IMR-90 (cell line): ENCODE measurements at regions not wholly inside any gene's neighbourhood (a gene's known extent, or its start where the extent isn't known, plus 50 kb on each side); places are given as distances from the start of the nearest gene placed in this dataset.

Experiments
- ATAC-seq: fragments of 200-7000 bp; cut with Tn5 transposase; 2 replicates; pipeline ENCODE4 v1.9.1; 2020; ENCODE audit warnings: low read depth, mild to moderate bottlenecking, moderate library complexity
- BruUV-seq: library from RNA; stranded (reverse); fragments of 400-500 nt; replicated peaks from 2 replicates; lab custom pipeline; 2021; lab: Mats Ljungman, UMichigan
- CTCF ChIA-PET: fragments of 300-600 bp; formaldehyde crosslinking; extraction: SDS; loops from one replicate; lab custom pipeline; 2021; ENCODE audit warnings: antibody characterized with exemption; lab: Yijun Ruan, JAX
- POLR2A ChIA-PET: fragments of 300-600 bp; sonication (Branson Sonifier 250); formaldehyde crosslinking; loops from one replicate; lab custom pipeline; 2022; ENCODE audit warnings: antibody characterized with exemption; ENCODE audit not compliant: unreplicated experiment; lab: Charles Lee
- DNase-seq: peaks from one replicate; pipeline ENCODE4 v3.0.0; 2013
- H2AFZ ChIP-seq: replicated peaks from 2 replicates; pipeline ENCODE3; 2013; ENCODE audit warnings: low read length, mild to moderate bottlenecking; ENCODE audit not compliant: poor library complexity
- H2AK5ac ChIP-seq: 2 replicates; pipeline ENCODE4 v1.6.1; 2013; ENCODE audit warnings: low read depth, low read length, inconsistent platforms
- H2AK9ac ChIP-seq: replicated peaks from 2 replicates; pipeline ENCODE3; 2013; ENCODE audit warnings: mild to moderate bottlenecking, low read depth, low read length, moderate library complexity; ENCODE audit not compliant: poor library complexity
- H2BK120ac ChIP-seq: 2 replicates; pipeline ENCODE4 v1.6.1; 2013; ENCODE audit warnings: low read depth, low read length, inconsistent platforms
- H2BK15ac ChIP-seq: 3 replicates; pipeline ENCODE4 v1.6.1; 2013; ENCODE audit warnings: low read depth, low read length, inconsistent platforms
- H2BK20ac ChIP-seq: 2 replicates; pipeline ENCODE4 v1.6.1; 2013; ENCODE audit warnings: low read depth, mild to moderate bottlenecking, inconsistent platforms, low read length, moderate library complexity
- H2BK5ac ChIP-seq: 2 replicates; pipeline ENCODE4 v1.6.1; 2013; ENCODE audit warnings: mild to moderate bottlenecking, low read depth, low read length, inconsistent platforms; ENCODE audit not compliant: poor library complexity, severe bottlenecking
- H3K14ac ChIP-seq: replicated peaks from 2 replicates; pipeline ENCODE4 v1.6.1; 2013; ENCODE audit warnings: low read depth, low read length, inconsistent platforms
- H3K18ac ChIP-seq: 2 replicates; pipeline ENCODE4 v1.6.1; 2013; ENCODE audit warnings: low read depth, low read length, control low read depth
- H3K23ac ChIP-seq: 2 replicates; pipeline ENCODE4 v1.6.1; 2013; ENCODE audit warnings: low read depth, low read length, inconsistent platforms
- H3K27ac ChIP-seq: 2 replicates; pipeline ENCODE4 v1.5.1; 2013; ENCODE audit warnings: mild to moderate bottlenecking, control low read depth, low read length; ENCODE audit not compliant: insufficient read depth
- H3K27me3 ChIP-seq: 2 replicates; pipeline ENCODE4 v1.6.1; 2013; ENCODE audit warnings: low read length; ENCODE audit not compliant: control insufficient read depth, insufficient read depth
- H3K36me3 ChIP-seq: 2 replicates; pipeline ENCODE4 v1.6.1; 2013; ENCODE audit warnings: low read length, mixed read lengths; ENCODE audit not compliant: control insufficient read depth, insufficient read depth
- H3K4ac ChIP-seq: 2 replicates; pipeline ENCODE4 v1.6.1; 2013; ENCODE audit warnings: low read depth, low read length, inconsistent platforms
- H3K4me1 ChIP-seq: 2 replicates; pipeline ENCODE4 v1.6.1; 2013; ENCODE audit warnings: low read length, mixed read lengths; ENCODE audit not compliant: control insufficient read depth, insufficient read depth
- H3K4me2 ChIP-seq: 2 replicates; pipeline ENCODE4 v1.6.1; 2013; ENCODE audit warnings: low read depth, mild to moderate bottlenecking, control low read depth, low read length, moderate library complexity
- H3K4me3 ChIP-seq: 2 replicates; pipeline ENCODE4 v1.5.1; 2013; ENCODE audit warnings: low read depth, mild to moderate bottlenecking, control low read depth, low read length, moderate library complexity; ENCODE audit not compliant: insufficient read depth
- H3K56ac ChIP-seq: 2 replicates; pipeline ENCODE4 v1.6.1; 2013; ENCODE audit warnings: low read length, inconsistent platforms; ENCODE audit not compliant: insufficient read depth; ENCODE audit errors: extremely low read depth
- H3K79me1 ChIP-seq, 2 experiments: 2 replicates each; pipeline ENCODE4 v1.6.1; 2013; ENCODE audit warnings: low read length in 2 of 2, inconsistent platforms in 1 of 2, low read depth in 1 of 2
- H3K9ac ChIP-seq: 2 replicates; pipeline ENCODE4 v1.6.1; 2013; ENCODE audit warnings: low read depth, low read length, control low read depth
- H3K9me1 ChIP-seq: 2 replicates; pipeline ENCODE4 v1.6.1; 2013; ENCODE audit warnings: low read length, inconsistent platforms; ENCODE audit not compliant: insufficient read depth
- H3K9me3 ChIP-seq: 2 replicates; pipeline ENCODE4 v1.6.1; 2013; ENCODE audit warnings: low read length; ENCODE audit not compliant: control insufficient read depth, insufficient read depth
- H4K20me1 ChIP-seq: 2 replicates; pipeline ENCODE4 v1.6.1; 2013; ENCODE audit warnings: low read length, inconsistent platforms; ENCODE audit not compliant: insufficient read depth
- H4K5ac ChIP-seq: 2 replicates; pipeline ENCODE4 v1.6.1; 2013; ENCODE audit warnings: mild to moderate bottlenecking, low read depth, low read length, control low read depth
- H4K8ac ChIP-seq, 2 experiments: 2 replicates each; pipeline ENCODE4 v1.6.1; 2013; ENCODE audit warnings: low read depth in 2 of 2, low read length in 2 of 2, control low read depth in 1 of 2, inconsistent platforms in 1 of 2
- H4K91ac ChIP-seq: 2 replicates; pipeline ENCODE4 v1.6.1; 2013; ENCODE audit warnings: low read depth, low read length, inconsistent platforms; ENCODE audit not compliant: insufficient read depth
- BHLHE40 ChIP-seq: fragments of 150-350 bp; IDR thresholded peaks from 2 replicates; pipeline ENCODE4 v1.6.1; 2016; ENCODE audit warnings: mild to moderate bottlenecking, low read depth, low read length
- CEBPB ChIP-seq: IDR thresholded peaks from 2 replicates; pipeline ENCODE4 v1.6.1; 2012; ENCODE audit warnings: low read depth, low read length, improper control_type of control experiment
- CHD1 ChIP-seq: IDR thresholded peaks from 2 replicates; pipeline ENCODE4 v1.6.1; 2012; ENCODE audit warnings: low read depth, low read length, improper control_type of control experiment
- CTCF ChIP-seq: conservative IDR thresholded peaks from 2 replicates; pipeline ENCODE4 v1.5.1; 2012; ENCODE audit warnings: mild to moderate bottlenecking, low read depth, low read length, improper control_type of control experiment
- ELK1 ChIP-seq: fragments of 150-350 bp; IDR thresholded peaks from 2 replicates; pipeline ENCODE4 v1.6.1; 2016; ENCODE audit warnings: low read depth, mild to moderate bottlenecking, low read length, moderate library complexity, borderline replicate concordance
- FOS ChIP-seq: fragments of 150-350 bp; IDR thresholded peaks from 2 replicates; pipeline ENCODE4 v1.6.1; 2016; ENCODE audit warnings: low read depth, low read length
- MAFK ChIP-seq: IDR thresholded peaks from 2 replicates; pipeline ENCODE4 v1.6.1; 2012; ENCODE audit warnings: low read depth, low read length, improper control_type of control experiment
- MAZ ChIP-seq: IDR thresholded peaks from 2 replicates; pipeline ENCODE4 v1.6.1; 2012; ENCODE audit warnings: low read depth, mild to moderate bottlenecking, low read length, improper control_type of control experiment, moderate library complexity, borderline replicate concordance
- MXI1 ChIP-seq: IDR thresholded peaks from 2 replicates; pipeline ENCODE4 v1.6.1; 2012; ENCODE audit warnings: low read depth, mild to moderate bottlenecking, low read length, moderate library complexity, borderline replicate concordance
- NFE2L2 ChIP-seq: fragments of 150-350 bp; IDR thresholded peaks from 2 replicates; pipeline ENCODE4 v1.6.1; 2016; ENCODE audit warnings: low read depth, mild to moderate bottlenecking, low read length
- POLR2A ChIP-seq: IDR thresholded peaks from 2 replicates; pipeline ENCODE4 v1.6.1; 2012; ENCODE audit warnings: mild to moderate bottlenecking, low read depth, low read length
- RAD21 ChIP-seq: IDR thresholded peaks from 2 replicates; pipeline ENCODE4 v1.6.1; 2012; ENCODE audit warnings: low read length, improper control_type of control experiment
- RCOR1 ChIP-seq: IDR thresholded peaks from 2 replicates; pipeline ENCODE4 v1.6.1; 2012; ENCODE audit warnings: mild to moderate bottlenecking, low read length, improper control_type of control experiment; ENCODE audit not compliant: insufficient replicate concordance
- RFX5 ChIP-seq: IDR thresholded peaks from 2 replicates; pipeline ENCODE4 v1.8.0; 2012; ENCODE audit warnings: low read depth, mild to moderate bottlenecking, low read length, moderate library complexity
- SMC3 ChIP-seq: fragments of 150-350 bp; IDR thresholded peaks from 2 replicates; pipeline ENCODE4 v1.6.1; 2016; ENCODE audit warnings: low read depth, mild to moderate bottlenecking, antibody characterized with exemption, low read length, moderate library complexity
- USF2 ChIP-seq: fragments of 150-350 bp; IDR thresholded peaks from 2 replicates; pipeline ENCODE4 v1.6.1; 2017; ENCODE audit warnings: mild to moderate bottlenecking, antibody characterized with exemption, low read length, low read depth
- WGBS, 2 experiments: methylation state at CpG; one replicate each; pipeline versions ENCODE4 v1.1.5 to v1.1.7; 2013; ENCODE audit warnings: missing lambda C conversion rate in 2 of 2; ENCODE audit not compliant: insufficient read length in 1 of 2; ENCODE audit errors: extremely low coverage in 2 of 2; 5-methylcytosine and 5-hydroxymethylcytosine counted together
- dilution Hi-C: fragments of 300-500 bp; cut with HindIII; formaldehyde crosslinking; loops from one replicate; pipeline ENCODE4 v1.14.3; 2018; ENCODE audit warnings: low sequenced_read_pairs; ENCODE audit not compliant: unreplicated experiment
- in situ Hi-C: fragments of 300-500 bp; cut with MboI; formaldehyde crosslinking; loops from 3 replicates; pipeline ENCODE4 v1.14.3; 2019; ENCODE audit warnings: low sequenced_read_pairs, inconsistent platforms, mixed read lengths
- intact Hi-C: fragments of 100-400 bp; cut with micrococcal nuclease; formaldehyde crosslinking; loops from 2 replicates; pipeline ENCODE4 v1.10.0; 2022

- H2BK15ac ChIP-seq: no peak overlapping the region
- no peak overlapping the region for H2AK9ac ChIP-seq
- TF ChIP-seq CEBPB: no peak
- no peak for TF ChIP-seq SMC3
- no peak for TF ChIP-seq CTCF
- TF ChIP-seq RAD21: no peak
- TF ChIP-seq USF2: no peak
- TF ChIP-seq NFE2L2: no peak
- no peak for TF ChIP-seq MXI1
- no peak for TF ChIP-seq RCOR1
- no peak for TF ChIP-seq MAFK
- TF ChIP-seq FOS: no peak
- no peak for TF ChIP-seq POLR2A
- TF ChIP-seq RFX5: no peak
- no peak for TF ChIP-seq ELK1
- no peak for TF ChIP-seq MAZ
- TF ChIP-seq CHD1: no peak
- TF ChIP-seq BHLHE40: no peak
- ChIA-PET POLR2A (no interaction called here), CTCF (no interaction called here)
- no peak overlapping the region for H4K5ac ChIP-seq
- H2BK20ac ChIP-seq: no peak overlapping the region
- in situ Hi-C loops: no loop called here
- no peak overlapping the region for H3K9ac ChIP-seq
- H4K20me1 ChIP-seq: no peaks in the 10 kb centered on the region
- H3K36me3 ChIP-seq: no peaks in the 10 kb centered on the region
- H3K9me3 ChIP-seq: no peaks in the 10 kb centered on the region; the same call in 1 of the 2 replicates
- H2BK120ac ChIP-seq: no peak overlapping the region
- H3K27me3 ChIP-seq: no peaks in the 10 kb centered on the region
- no peak overlapping the region for H4K91ac ChIP-seq
- H3K4me1 ChIP-seq: 0 out of 2 replicates have a peak, but pooled peaks cover 1% of the 10 kb centered on the region
- no peaks in the 10 kb centered on the region for H3K79me1 ChIP-seq
- H3K23ac ChIP-seq: no peak overlapping the region
- WGBS, 2 experiments: no CpG with 5 or more reads among the region's 4 CpGs
- no TSS peak for BruUV-seq
- no peak overlapping the region for H4K8ac ChIP-seq
- no peak overlapping the region for H3K56ac ChIP-seq
- ATAC-seq (no peak), DNase-seq (no peak)
- no peak overlapping the region for H2BK5ac ChIP-seq
- H3K4me2 ChIP-seq: no peak overlapping the region
- H3K27ac ChIP-seq: no peak overlapping the region
- H3K4me3 ChIP-seq: no peak overlapping the region
- no peak overlapping the region for H3K18ac ChIP-seq
- H3K14ac ChIP-seq: no peak overlapping the region
- no peak overlapping the region for H2AK5ac ChIP-seq
- dilution Hi-C loops: no loop called here
- H3K4ac ChIP-seq: no peak overlapping the region
- no peaks in the 10 kb centered on the region for H3K9me1 ChIP-seq
- intact Hi-C loops: no loop called here
- H2AFZ ChIP-seq: no peak overlapping the region
Observed at GRCh38 chr7:17033245-17033644, 151.5 kb upstream of the AGR3 start.
